ENCODE measurements at regions not wholly inside any gene's neighbourhood (a gene's known extent, or its start where the extent isn't known, plus 50 kb on each side); places are given as distances from the start of the nearest gene placed in this dataset.

GRCh38 chr4:97142893-97143292 lies 1000.4 kb downstream of the STPG2 start:
- TF ChIP-seq CTCF (IDR thresholded peaks at IDR 0.05; ENCODE audit: extremely low read depth in 1 of 2, insufficient read depth in 1 of 2, low read depth in 1 of 2, low read length in 2 of 2) (no peak), POLR2A (IDR thresholded peaks at IDR 0.05; ENCODE audit: low read depth, low read length) (no peak), EZH2 (IDR thresholded peaks at IDR 0.05; ENCODE audit: borderline replicate concordance, low read depth, low read length, severe bottlenecking) (no peak), POLR2AphosphoS5 (IDR thresholded peaks at IDR 0.05; ENCODE audit: insufficient read depth, low read depth, low read length) (no peak)
